Cardiac muscle cell (in vitro differentiated cells and primary cell): ENCODE measurements at regions not wholly inside any gene's neighbourhood (a gene's known extent, or its start where the extent isn't known, plus 50 kb on each side); places are given as distances from the start of the nearest gene placed in this dataset.

ENCODE experiments used
- DNase-seq, 2 donors: peaks; one replicate each; pipeline versions ENCODE4 v3.0.0 to v3.0.0-alpha.2; 2010 to 2017; ENCODE audit warnings: low read depth in 1 of 2, low spot score in 1 of 2
- H3K27ac ChIP-seq: fragments of 200-600 bp; sonication (generic); 2 replicates; pipeline ENCODE4 v1.5.1; 2016
- H3K27me3 ChIP-seq: fragments of 200-600 bp; sonication (generic); 2 replicates; pipeline ENCODE4 v1.6.0; 2016; ENCODE audit warnings: control low read depth
- H3K36me3 ChIP-seq: fragments of 200-600 bp; sonication (generic); 2 replicates; pipeline ENCODE4 v1.5.1; 2016; ENCODE audit warnings: control low read depth
- H3K4me1 ChIP-seq: fragments of 200-600 bp; sonication (generic); 2 replicates; pipeline ENCODE4 v1.8.1; 2017; ENCODE audit warnings: low read depth, mild to moderate bottlenecking, mixed run types
- H3K4me3 ChIP-seq: fragments of 200-600 bp; sonication (generic); 2 replicates; pipeline ENCODE4 v1.5.1; 2016; ENCODE audit warnings: mild to moderate bottlenecking
- H3K9me3 ChIP-seq: fragments of 200-600 bp; sonication (generic); 2 replicates; pipeline ENCODE4 v1.5.1; 2017; ENCODE audit warnings: low read depth, mild to moderate bottlenecking, control low read depth
- CTCF ChIP-seq: IDR thresholded peaks from 2 replicates; pipeline ENCODE4 v1.5.1; 2012; ENCODE audit warnings: low read depth, mild to moderate bottlenecking, low read length

GRCh38 chr6:97995158-97995557, 712.1 kb upstream of the MMS22L start:
- H3K27ac ChIP-seq: no peak overlapping the region
- no peak for TF ChIP-seq CTCF
- DNase-seq: no peak
- no peaks in the 10 kb centered on the region for H3K9me3 ChIP-seq
- H3K27me3 ChIP-seq: no peaks in the 10 kb centered on the region
- H3K4me1 ChIP-seq: no peaks in the 10 kb centered on the region
- H3K36me3 ChIP-seq: no peaks in the 10 kb centered on the region
- H3K4me3 ChIP-seq: no peak overlapping the region

- H3K4me1 ChIP-seq: no peaks in the 10 kb centered on the region
- H3K4me3 ChIP-seq: no peak overlapping the region
- no peaks in the 10 kb centered on the region for H3K27me3 ChIP-seq
- no peaks in the 10 kb centered on the region for H3K36me3 ChIP-seq
- no peaks in the 10 kb centered on the region for H3K9me3 ChIP-seq
- H3K27ac ChIP-seq: no peak overlapping the region
- no peak for TF ChIP-seq CTCF
- no peak for DNase-seq
Observed at GRCh38 chr6:98002678-98003077, 719.7 kb upstream of the MMS22L start.

GRCh38 chr6:98014442-98015201, 731.6 kb upstream of the MMS22L start:
- no peak overlapping the region for H3K4me3 ChIP-seq
- H3K27me3 ChIP-seq: no peaks in the 10 kb centered on the region
- no peaks in the 10 kb centered on the region for H3K36me3 ChIP-seq
- H3K4me1 ChIP-seq: no peaks in the 10 kb centered on the region
- TF ChIP-seq CTCF: no peak
- no peak for DNase-seq
- no peak overlapping the region for H3K27ac ChIP-seq
- no peaks in the 10 kb centered on the region for H3K9me3 ChIP-seq

GRCh38 chr6:98016565-98016964, 733.5 kb upstream of the MMS22L start:
- Histone ChIP-seq H3K9me3 (no peaks in the 10 kb centered on the region), H3K36me3 (no peaks in the 10 kb centered on the region), H3K27me3 (no peaks in the 10 kb centered on the region), H3K4me3 (no peak overlapping the region), H3K27ac (no peak overlapping the region), H3K4me1 (no peaks in the 10 kb centered on the region)
- DNase-seq: no peak
- no peak for TF ChIP-seq CTCF

GRCh38 chr6:98020222-98020621, 737.2 kb upstream of the MMS22L start:
- Histone ChIP-seq H3K36me3 (no peaks in the 10 kb centered on the region), H3K9me3 (no peaks in the 10 kb centered on the region), H3K4me3 (no peak overlapping the region), H3K4me1 (no peaks in the 10 kb centered on the region), H3K27ac (no peak overlapping the region), H3K27me3 (no peaks in the 10 kb centered on the region)
- TF ChIP-seq CTCF: no peak
- DNase-seq: no peak
